Esophagus squamous epithelium (tissue), 4 donors: ENCODE measurements at regions not wholly inside any gene's neighbourhood (a gene's known extent, or its start where the extent isn't known, plus 50 kb on each side); places are given as distances from the start of the nearest gene placed in this dataset.

Experiments
- POLR2A ChIP-seq, 4 donors: fragments of 450-650 bp; IDR thresholded peaks; one replicate each; pipeline ENCODE4 v1.6.1; 2017; ENCODE audit warnings: antibody characterized with exemption in 4 of 4, mild to moderate bottlenecking in 4 of 4, moderate library complexity in 3 of 4
- TF ChIP-seq, protein P1 (sequence below), 6 experiments: fragments of 450-650 bp in 4 of 6; fragments of 200-600 bp in 2 of 6; sonication (generic) in 2 of 6; IDR thresholded peaks; one replicate each; pipeline ENCODE4 v1.5.1; 2016 to 2019; ENCODE audit warnings: antibody characterized with exemption in 6 of 6, mild to moderate bottlenecking in 4 of 6, moderate library complexity in 4 of 6

GRCh38 chr6:8888468-8888867 is 453.1 kb upstream of the SLC35B3 start:
- no peak for TF ChIP-seq POLR2A (IDR thresholded peaks at IDR 0.05)
- TF ChIP-seq, protein P1, sequence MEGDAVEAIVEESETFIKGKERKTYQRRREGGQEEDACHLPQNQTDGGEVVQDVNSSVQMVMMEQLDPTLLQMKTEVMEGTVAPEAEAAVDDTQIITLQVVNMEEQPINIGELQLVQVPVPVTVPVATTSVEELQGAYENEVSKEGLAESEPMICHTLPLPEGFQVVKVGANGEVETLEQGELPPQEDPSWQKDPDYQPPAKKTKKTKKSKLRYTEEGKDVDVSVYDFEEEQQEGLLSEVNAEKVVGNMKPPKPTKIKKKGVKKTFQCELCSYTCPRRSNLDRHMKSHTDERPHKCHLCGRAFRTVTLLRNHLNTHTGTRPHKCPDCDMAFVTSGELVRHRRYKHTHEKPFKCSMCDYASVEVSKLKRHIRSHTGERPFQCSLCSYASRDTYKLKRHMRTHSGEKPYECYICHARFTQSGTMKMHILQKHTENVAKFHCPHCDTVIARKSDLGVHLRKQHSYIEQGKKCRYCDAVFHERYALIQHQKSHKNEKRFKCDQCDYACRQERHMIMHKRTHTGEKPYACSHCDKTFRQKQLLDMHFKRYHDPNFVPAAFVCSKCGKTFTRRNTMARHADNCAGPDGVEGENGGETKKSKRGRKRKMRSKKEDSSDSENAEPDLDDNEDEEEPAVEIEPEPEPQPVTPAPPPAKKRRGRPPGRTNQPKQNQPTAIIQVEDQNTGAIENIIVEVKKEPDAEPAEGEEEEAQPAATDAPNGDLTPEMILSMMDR (IDR thresholded peaks at IDR 0.05), result peak in 4 of 6 experiments; percentile 24 to 55 (median 27)
